ENCODE measurements at regions not wholly inside any gene's neighbourhood (a gene's known extent, or its start where the extent isn't known, plus 50 kb on each side); places are given as distances from the start of the nearest gene placed in this dataset.
"Not testable (repeated sequence)": the region's sequence is repeated elsewhere in the genome, so short reads cannot be mapped to it uniquely, and the experiment has no call there.

GRCh38 chr2:52070665-52071064, 1038.7 kb upstream of the NRXN1 start:
- H3K4me1 ChIP-seq (ENCODE audit: control insufficient read depth, insufficient read depth, low read length), result no peaks in the 10 kb centered on the region
- H3K36me3 ChIP-seq (ENCODE audit: control insufficient read depth, insufficient read depth, low read length, severe bottlenecking), result no peaks in the 10 kb centered on the region
- H3K9ac ChIP-seq (ENCODE audit: low read length), result no peak overlapping the region
- H3K4me3 ChIP-seq (ENCODE audit: low read length), result no peak overlapping the region
- no peak for DNase-seq (ENCODE audit: low read depth)
- H3K9me3 ChIP-seq (ENCODE audit: control insufficient read depth, low read length), result no peaks in the 10 kb centered on the region
- no peaks in the 10 kb centered on the region for H3K27me3 ChIP-seq (replicated peaks; ENCODE audit: control insufficient read depth, insufficient read depth, low read length)

- no peaks in the 10 kb centered on the region for H3K27me3 ChIP-seq (replicated peaks; ENCODE audit: control insufficient read depth, insufficient read depth, low read length)
- H3K9me3 ChIP-seq (ENCODE audit: control insufficient read depth, low read length), result no peaks in the 10 kb centered on the region
- no peak overlapping the region for H3K9ac ChIP-seq (ENCODE audit: low read length)
- DNase-seq (ENCODE audit: low read depth), result no peak
- H3K4me3 ChIP-seq (ENCODE audit: low read length), result no peak overlapping the region
- H3K36me3 ChIP-seq (ENCODE audit: control insufficient read depth, insufficient read depth, low read length, severe bottlenecking), result no peaks in the 10 kb centered on the region
- H3K4me1 ChIP-seq (ENCODE audit: control insufficient read depth, insufficient read depth, low read length), result no peaks in the 10 kb centered on the region
Measured at GRCh38 chr2:52064234-52064633, 1032.3 kb upstream of the NRXN1 start.

- DNase-seq (ENCODE audit: low read depth), result no peak
- Histone ChIP-seq H3K4me3 (ENCODE audit: low read length) (no peak overlapping the region), H3K27me3 (replicated peaks; ENCODE audit: control insufficient read depth, insufficient read depth, low read length) (no peaks in the 10 kb centered on the region), H3K9me3 (ENCODE audit: control insufficient read depth, low read length) (peaks cover 5% of the 10 kb centered on the region), H3K9ac (ENCODE audit: low read length) (no peak overlapping the region), H3K36me3 (ENCODE audit: control insufficient read depth, insufficient read depth, low read length, severe bottlenecking) (no peaks in the 10 kb centered on the region), H3K4me1 (ENCODE audit: control insufficient read depth, insufficient read depth, low read length) (no peaks in the 10 kb centered on the region)
Measured at GRCh38 chr2:52054824-52055223, 1022.9 kb upstream of the NRXN1 start.

GRCh38 chr2:52036853-52037252, 1004.9 kb upstream of the NRXN1 start:
- Histone ChIP-seq H3K36me3 (ENCODE audit: control insufficient read depth, insufficient read depth, low read length, severe bottlenecking) (no peaks in the 10 kb centered on the region), H3K4me3 (ENCODE audit: low read length) (no peak overlapping the region), H3K9ac (ENCODE audit: low read length) (no peak overlapping the region), H3K27me3 (replicated peaks; ENCODE audit: control insufficient read depth, insufficient read depth, low read length) (no peaks in the 10 kb centered on the region), H3K9me3 (ENCODE audit: control insufficient read depth, low read length) (no peaks in the 10 kb centered on the region), H3K4me1 (ENCODE audit: control insufficient read depth, insufficient read depth, low read length) (no peaks in the 10 kb centered on the region)
- no peak for DNase-seq (ENCODE audit: low read depth)

GRCh38 chr2:52036024-52036423, 1004.1 kb upstream of the NRXN1 start:
- Histone ChIP-seq H3K4me1 (ENCODE audit: control insufficient read depth, insufficient read depth, low read length) (no peaks in the 10 kb centered on the region), H3K9ac (ENCODE audit: low read length) (no peak overlapping the region), H3K27me3 (replicated peaks; ENCODE audit: control insufficient read depth, insufficient read depth, low read length) (no peaks in the 10 kb centered on the region), H3K9me3 (ENCODE audit: control insufficient read depth, low read length) (no peaks in the 10 kb centered on the region), H3K36me3 (ENCODE audit: control insufficient read depth, insufficient read depth, low read length, severe bottlenecking) (no peaks in the 10 kb centered on the region), H3K4me3 (ENCODE audit: low read length) (no peak overlapping the region)
- no peak for DNase-seq (ENCODE audit: low read depth)

GRCh38 chr2:52035391-52035790, 1003.5 kb upstream of the NRXN1 start:
- H3K9ac ChIP-seq (ENCODE audit: low read length), result no peak overlapping the region
- H3K4me3 ChIP-seq (ENCODE audit: low read length), result no peak overlapping the region
- no peak for DNase-seq (ENCODE audit: low read depth)
- H3K27me3 ChIP-seq (replicated peaks; ENCODE audit: control insufficient read depth, insufficient read depth, low read length), result no peaks in the 10 kb centered on the region
- no peaks in the 10 kb centered on the region for H3K36me3 ChIP-seq (ENCODE audit: control insufficient read depth, insufficient read depth, low read length, severe bottlenecking)
- H3K9me3 ChIP-seq (ENCODE audit: control insufficient read depth, low read length), result no peaks in the 10 kb centered on the region
- H3K4me1 ChIP-seq (ENCODE audit: control insufficient read depth, insufficient read depth, low read length), result no peaks in the 10 kb centered on the region

- Histone ChIP-seq H3K9ac (ENCODE audit: low read length) (no peak overlapping the region), H3K27me3 (replicated peaks; ENCODE audit: control insufficient read depth, insufficient read depth, low read length) (no peaks in the 10 kb centered on the region), H3K36me3 (ENCODE audit: control insufficient read depth, insufficient read depth, low read length, severe bottlenecking) (no peaks in the 10 kb centered on the region), H3K9me3 (ENCODE audit: control insufficient read depth, low read length) (no peaks in the 10 kb centered on the region), H3K4me1 (ENCODE audit: control insufficient read depth, insufficient read depth, low read length) (no peaks in the 10 kb centered on the region), H3K4me3 (ENCODE audit: low read length) (no peak overlapping the region)
- DNase-seq (ENCODE audit: low read depth), result peak; percentile 22
Measured at GRCh38 chr2:52034706-52035105, 1002.8 kb upstream of the NRXN1 start.

GRCh38 chr2:52022006-52022405, 990.1 kb upstream of the NRXN1 start:
- H3K36me3 ChIP-seq (ENCODE audit: control insufficient read depth, insufficient read depth, low read length, severe bottlenecking), result no peaks in the 10 kb centered on the region
- no peaks in the 10 kb centered on the region for H3K4me1 ChIP-seq (ENCODE audit: control insufficient read depth, insufficient read depth, low read length)
- no peak overlapping the region for H3K9ac ChIP-seq (ENCODE audit: low read length)
- no peaks in the 10 kb centered on the region for H3K27me3 ChIP-seq (replicated peaks; ENCODE audit: control insufficient read depth, insufficient read depth, low read length)
- H3K9me3 ChIP-seq (ENCODE audit: control insufficient read depth, low read length), result no peaks in the 10 kb centered on the region
- no peak for DNase-seq (ENCODE audit: low read depth)
- no peak overlapping the region for H3K4me3 ChIP-seq (ENCODE audit: low read length)

- no peaks in the 10 kb centered on the region for H3K9me3 ChIP-seq (ENCODE audit: control insufficient read depth, low read length)
- no peaks in the 10 kb centered on the region for H3K4me1 ChIP-seq (ENCODE audit: control insufficient read depth, insufficient read depth, low read length)
- H3K36me3 ChIP-seq (ENCODE audit: control insufficient read depth, insufficient read depth, low read length, severe bottlenecking), result no peaks in the 10 kb centered on the region
- no peaks in the 10 kb centered on the region for H3K27me3 ChIP-seq (replicated peaks; ENCODE audit: control insufficient read depth, insufficient read depth, low read length)
- DNase-seq (ENCODE audit: low read depth), result no peak
- no peak overlapping the region for H3K4me3 ChIP-seq (ENCODE audit: low read length)
- H3K9ac ChIP-seq (ENCODE audit: low read length), result no peak overlapping the region
Measured at GRCh38 chr2:52017646-52018235, 985.8 kb upstream of the NRXN1 start.

- not testable (repeated sequence) for H3K27me3 ChIP-seq (replicated peaks; ENCODE audit: control insufficient read depth, insufficient read depth, low read length); H3K9me3 ChIP-seq (ENCODE audit: control insufficient read depth, low read length); H3K4me1 ChIP-seq (ENCODE audit: control insufficient read depth, insufficient read depth, low read length); DNase-seq (ENCODE audit: low read depth); H3K9ac ChIP-seq (ENCODE audit: low read length); H3K36me3 ChIP-seq (ENCODE audit: control insufficient read depth, insufficient read depth, low read length, severe bottlenecking); H3K4me3 ChIP-seq (ENCODE audit: low read length)
Measured at GRCh38 chr2:52006821-52007366, 975.0 kb upstream of the NRXN1 start.

GRCh38 chr2:52000151-52000855, 968.4 kb upstream of the NRXN1 start:
- no peaks in the 10 kb centered on the region for H3K27me3 ChIP-seq (replicated peaks; ENCODE audit: control insufficient read depth, insufficient read depth, low read length)
- no peak overlapping the region for H3K9ac ChIP-seq (ENCODE audit: low read length)
- H3K9me3 ChIP-seq (ENCODE audit: control insufficient read depth, low read length), result no peaks in the 10 kb centered on the region
- peaks cover 14% of the 10 kb centered on the region for H3K4me1 ChIP-seq (ENCODE audit: control insufficient read depth, insufficient read depth, low read length)
- H3K36me3 ChIP-seq (ENCODE audit: control insufficient read depth, insufficient read depth, low read length, severe bottlenecking), result no peaks in the 10 kb centered on the region
- DNase-seq (ENCODE audit: low read depth), result no peak
- no peak overlapping the region for H3K4me3 ChIP-seq (ENCODE audit: low read length)
